ENCODE measurements at regions not wholly inside any gene's neighbourhood (a gene's known extent, or its start where the extent isn't known, plus 50 kb on each side); places are given as distances from the start of the nearest gene placed in this dataset.
A peak's percentile ranks its signal among the peaks of the same experiment; 100 is the strongest.

GRCh38 chr12:132379576-132379975, 50.2 kb upstream of the GALNT9 start:
- Histone ChIP-seq H3K4me3 (ENCODE audit: low read depth in 2 of 2, low read length in 1 of 2) (peak overlapping the region in 1 of 2 experiments; percentile 26; a peak in 2 of 4 replicates), H3K79me2 (ENCODE audit: insufficient read depth) (no peaks in the 10 kb centered on the region), H3K9ac (no peak overlapping the region), H3K9me2 (no peaks in the 10 kb centered on the region), H3K36me3 (replicated peaks in 1 of 2; ENCODE audit: control insufficient read depth in 1 of 2, insufficient read depth in 2 of 2, low read length in 1 of 2) (no peaks in the 10 kb centered on the region), H4K20me1 (ENCODE audit: insufficient read depth) (no peaks in the 10 kb centered on the region), H3K4me2 (0 out of 2 replicates have a peak overlapping the region, but pooled peaks have one; percentile 19), H3K27me3 (ENCODE audit: insufficient read depth) (peaks cover 82% of the 10 kb centered on the region), H3F3A (replicated peaks; ENCODE audit: insufficient read depth) (no peaks in the 10 kb centered on the region), H3K9me3 (no peaks in the 10 kb centered on the region), H2AFZ (ENCODE audit: low read depth) (no peak overlapping the region), H3K4me1 (ENCODE audit: control insufficient read depth in 1 of 2, insufficient read depth in 2 of 2, low read depth in 1 of 2, low read length in 1 of 2) (peaks cover 0 to 6% of the 10 kb centered on the region in 2 experiments; a peak in 1 of 4 replicates), H3K27ac (ENCODE audit: low read depth in 2 of 2, low read length in 1 of 2) (no peak overlapping the region)
- DNase-seq = no peak
- TF ChIP-seq RCOR1 (IDR thresholded peaks at IDR 0.05; ENCODE audit: low read length) (no peak), SMC3 (IDR thresholded peaks at IDR 0.05; ENCODE audit: low read depth, low read length) (no peak), ZBTB33 (IDR thresholded peaks at IDR 0.05; ENCODE audit: borderline replicate concordance, low read depth) (no peak), GABPA (IDR thresholded peaks at IDR 0.05; ENCODE audit: low read depth) (no peak), NFIC (IDR thresholded peaks at IDR 0.05; ENCODE audit: borderline replicate concordance) (no peak), USF1 (IDR thresholded peaks at IDR 0.05; ENCODE audit: borderline replicate concordance, low read depth) (no peak), MAX (IDR thresholded peaks at IDR 0.05; ENCODE audit: low read depth) (no peak), FOXM1 (IDR thresholded peaks at IDR 0.05; ENCODE audit: low read depth) (no peak), REST (IDR thresholded peaks at IDR 0.05; ENCODE audit: low read depth, low read length) (no peak), CHD2 (IDR thresholded peaks at IDR 0.05; ENCODE audit: low read length, partially characterized antibody) (no peak), RFX5 (IDR thresholded peaks at IDR 0.05; ENCODE audit: low read length) (no peak), SIN3A (IDR thresholded peaks at IDR 0.05; ENCODE audit: borderline replicate concordance, low read depth, low read length) (no peak), EP300 (IDR thresholded peaks at IDR 0.05; ENCODE audit: borderline replicate concordance in 1 of 2, low read depth in 1 of 2, low read length in 1 of 2) (no peak), RAD21 (IDR thresholded peaks at IDR 0.05; ENCODE audit: low read length) (no peak), IRF3 (IDR thresholded peaks at IDR 0.05; ENCODE audit: low read depth, low read length) (no peak), MEF2A (IDR thresholded peaks at IDR 0.05; ENCODE audit: borderline replicate concordance, low read depth) (no peak)
- CTCF ChIA-PET = interaction anchor here (0.7 to 2.0 kb wide), 2 partner anchors 35 to 1057 kb away, joined by 3 to 8 read pairs; no protein-coding TSS in a partner anchor
- POLR2A ChIA-PET = no interaction called here
- WGBS (ENCODE audit: low lambda C conversion rate) = 24% methylated on average over 8 of the region's 24 CpGs
